Activated CD4-positive, alpha-beta T cell treated with anti-CD3 and anti-CD28 coated beads, Interleukin-2, Interleukin-4, amounts not matched to agents 100 ng/mL and 50 ng/mL, durations not matched to agents 16 hours and 8 hours (primary cell): ENCODE measurements at regions not wholly inside any gene's neighbourhood (a gene's known extent, or its start where the extent isn't known, plus 50 kb on each side); places are given as distances from the start of the nearest gene placed in this dataset.
"Not testable (repeated sequence)": the region's sequence is repeated elsewhere in the genome, so short reads cannot be mapped to it uniquely, and the experiment has no call there.

Experiments used
- DNase-seq: peaks from one replicate; pipeline ENCODE4 v3.0.0-alpha.2; 2020; ENCODE audit warnings: low spot score

GRCh38 chr3:177394231-177395024 is 197.1 kb upstream of the TBL1XR1 start:
- DNase-seq = not testable (repeated sequence)

GRCh38 chr3:177396733-177397132 is 199.5 kb upstream of the TBL1XR1 start:
- no peak for DNase-seq

GRCh38 chr3:177401375-177401774 is 204.1 kb upstream of the TBL1XR1 start:
- DNase-seq = no peak

- DNase-seq = no peak
Measured at GRCh38 chr3:177402533-177402932, 205.3 kb upstream of the TBL1XR1 start.

- no peak for DNase-seq
Measured at GRCh38 chr3:177405191-177405672, 207.9 kb upstream of the TBL1XR1 start.

GRCh38 chr3:177410730-177411129 is 213.4 kb upstream of the TBL1XR1 start:
- no peak for DNase-seq

- no peak for DNase-seq
Measured at GRCh38 chr3:177411201-177411600, 213.9 kb upstream of the TBL1XR1 start.

GRCh38 chr3:177412677-177413170 is 215.4 kb upstream of the TBL1XR1 start:
- DNase-seq = not testable (repeated sequence)

GRCh38 chr3:177414093-177414492 is 216.8 kb upstream of the TBL1XR1 start:
- DNase-seq = no peak

GRCh38 chr3:177418787-177419186 is 221.5 kb upstream of the TBL1XR1 start:
- DNase-seq = no peak

GRCh38 chr3:177419904-177420601 is 222.8 kb upstream of the TBL1XR1 start:
- DNase-seq = peak; percentile 84

GRCh38 chr3:177420651-177421480 is 223.6 kb upstream of the TBL1XR1 start:
- DNase-seq = no peak

- DNase-seq = no peak
Measured at GRCh38 chr3:177421481-177421785, 224.2 kb upstream of the TBL1XR1 start.

- DNase-seq = no peak
Measured at GRCh38 chr3:177424521-177424920, 227.2 kb upstream of the TBL1XR1 start.

GRCh38 chr3:177425042-177425441 is 227.8 kb upstream of the TBL1XR1 start:
- no peak for DNase-seq

- peak; percentile 13 for DNase-seq
Measured at GRCh38 chr3:177426106-177426877, 229.0 kb upstream of the TBL1XR1 start.

- peak; percentile 93 for DNase-seq
Measured at GRCh38 chr3:177426878-177427495, 229.7 kb upstream of the TBL1XR1 start.

GRCh38 chr3:177427540-177427939 is 230.3 kb upstream of the TBL1XR1 start:
- peak; percentile 76 for DNase-seq

- DNase-seq = no peak
Measured at GRCh38 chr3:177429079-177429478, 231.8 kb upstream of the TBL1XR1 start.

- no peak for DNase-seq
Measured at GRCh38 chr3:177429771-177430170, 232.5 kb upstream of the TBL1XR1 start.

GRCh38 chr3:177430653-177431052 is 233.4 kb upstream of the TBL1XR1 start:
- DNase-seq = no peak
